ENCODE measurements at regions not wholly inside any gene's neighbourhood (a gene's known extent, or its start where the extent isn't known, plus 50 kb on each side); places are given as distances from the start of the nearest gene placed in this dataset.

- no peaks in the 10 kb centered on the region for H3K27me3 Mint-ChIP-seq (ENCODE audit: unreplicated experiment)
- H3K4me1 Mint-ChIP-seq (ENCODE audit: unreplicated experiment) = peaks cover 15% of the 10 kb centered on the region
Observed at GRCh38 chr2:217437290-217437870, 565.4 kb downstream of the TNS1 start.

GRCh38 chr2:217436386-217436785 is 566.4 kb downstream of the TNS1 start:
- Mint-ChIP-seq H3K36me3 (ENCODE audit: low read depth, unreplicated experiment) (peaks cover 3% of the 10 kb centered on the region), H3K4me3 (ENCODE audit: unreplicated experiment) (no peak overlapping the region), H3K27me3 (ENCODE audit: unreplicated experiment) (no peaks in the 10 kb centered on the region), H3K4me1 (ENCODE audit: unreplicated experiment) (peaks cover 21% of the 10 kb centered on the region), H3K9me3 (ENCODE audit: unreplicated experiment) (no peaks in the 10 kb centered on the region), H3K27ac (ENCODE audit: unreplicated experiment) (no peak overlapping the region)
- TF ChIP-seq, protein P1, sequence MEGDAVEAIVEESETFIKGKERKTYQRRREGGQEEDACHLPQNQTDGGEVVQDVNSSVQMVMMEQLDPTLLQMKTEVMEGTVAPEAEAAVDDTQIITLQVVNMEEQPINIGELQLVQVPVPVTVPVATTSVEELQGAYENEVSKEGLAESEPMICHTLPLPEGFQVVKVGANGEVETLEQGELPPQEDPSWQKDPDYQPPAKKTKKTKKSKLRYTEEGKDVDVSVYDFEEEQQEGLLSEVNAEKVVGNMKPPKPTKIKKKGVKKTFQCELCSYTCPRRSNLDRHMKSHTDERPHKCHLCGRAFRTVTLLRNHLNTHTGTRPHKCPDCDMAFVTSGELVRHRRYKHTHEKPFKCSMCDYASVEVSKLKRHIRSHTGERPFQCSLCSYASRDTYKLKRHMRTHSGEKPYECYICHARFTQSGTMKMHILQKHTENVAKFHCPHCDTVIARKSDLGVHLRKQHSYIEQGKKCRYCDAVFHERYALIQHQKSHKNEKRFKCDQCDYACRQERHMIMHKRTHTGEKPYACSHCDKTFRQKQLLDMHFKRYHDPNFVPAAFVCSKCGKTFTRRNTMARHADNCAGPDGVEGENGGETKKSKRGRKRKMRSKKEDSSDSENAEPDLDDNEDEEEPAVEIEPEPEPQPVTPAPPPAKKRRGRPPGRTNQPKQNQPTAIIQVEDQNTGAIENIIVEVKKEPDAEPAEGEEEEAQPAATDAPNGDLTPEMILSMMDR (IDR thresholded peaks at IDR 0.05; ENCODE audit: unreplicated experiment) = no peak
- DNase-seq (ENCODE audit: low spot score) = no peak

More at GRCh38 chr2:217437290-217437870, 565.4 kb downstream of the TNS1 start:
- Mint-ChIP-seq H3K4me3 (ENCODE audit: unreplicated experiment) (no peak overlapping the region), H3K36me3 (ENCODE audit: low read depth, unreplicated experiment) (no peaks in the 10 kb centered on the region), H3K9me3 (ENCODE audit: unreplicated experiment) (no peaks in the 10 kb centered on the region), H3K27ac (ENCODE audit: unreplicated experiment) (no peak overlapping the region)
- TF ChIP-seq, protein P1 (IDR thresholded peaks at IDR 0.05; ENCODE audit: unreplicated experiment) = no peak
- DNase-seq (ENCODE audit: low spot score) = no peak

DNA sequence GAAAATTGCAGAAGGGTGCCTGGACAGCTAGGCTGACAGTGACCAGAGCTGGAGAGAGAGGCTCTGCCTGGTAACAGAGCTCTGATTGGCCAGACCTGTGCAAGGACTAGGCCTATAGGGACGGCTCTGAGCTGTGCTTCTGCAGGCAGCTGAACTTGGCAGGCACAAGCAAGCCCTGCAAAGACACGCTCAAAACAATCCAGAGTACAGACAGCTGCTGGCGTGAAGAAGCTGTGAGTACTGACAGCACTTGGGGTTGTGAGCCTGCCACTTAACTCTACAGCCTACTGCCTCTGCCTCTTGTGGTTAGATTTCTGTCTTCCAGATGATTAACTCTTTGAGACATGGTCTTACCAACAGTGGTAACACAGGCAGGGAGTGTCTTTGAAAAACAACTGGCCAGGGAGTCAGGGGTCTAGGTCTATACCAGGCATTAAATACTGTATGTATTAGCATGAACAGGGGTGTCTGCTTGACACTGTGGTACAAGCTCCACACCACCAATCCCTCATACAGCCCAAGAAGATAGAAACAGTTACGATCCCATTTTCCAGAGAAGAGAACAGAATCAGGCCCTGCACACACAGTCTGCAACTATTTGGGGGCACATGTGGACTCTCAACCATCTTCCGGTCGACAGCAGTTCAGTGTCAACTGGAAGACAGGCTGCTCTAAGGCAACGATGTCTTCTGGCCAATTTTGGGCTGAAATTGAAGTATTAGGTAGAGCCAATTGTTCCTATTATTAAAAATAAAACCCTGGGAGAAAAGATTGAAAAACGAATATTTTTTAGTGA is 568.4 kb downstream of the TNS1 start:
- H3K4me3 Mint-ChIP-seq (ENCODE audit: unreplicated experiment) = no peak overlapping the region
- H3K9me3 Mint-ChIP-seq (ENCODE audit: unreplicated experiment) = no peaks in the 10 kb centered on the region
- no peak overlapping the region for H3K27ac Mint-ChIP-seq (ENCODE audit: unreplicated experiment)
- TF ChIP-seq, protein P1 (IDR thresholded peaks at IDR 0.05; ENCODE audit: unreplicated experiment) = no peak
- no peaks in the 10 kb centered on the region for H3K27me3 Mint-ChIP-seq (ENCODE audit: unreplicated experiment)
- H3K4me1 Mint-ChIP-seq (ENCODE audit: unreplicated experiment) = peaks cover 24% of the 10 kb centered on the region
- H3K36me3 Mint-ChIP-seq (ENCODE audit: low read depth, unreplicated experiment) = peaks cover 3% of the 10 kb centered on the region
- DNase-seq (ENCODE audit: low spot score) = peak; percentile 72

- H3K36me3 Mint-ChIP-seq (ENCODE audit: low read depth, unreplicated experiment) = peaks cover 3% of the 10 kb centered on the region
- H3K27ac Mint-ChIP-seq (ENCODE audit: unreplicated experiment) = no peak overlapping the region
- no peak for DNase-seq (ENCODE audit: low spot score)
- peaks cover 24% of the 10 kb centered on the region for H3K4me1 Mint-ChIP-seq (ENCODE audit: unreplicated experiment)
- no peaks in the 10 kb centered on the region for H3K27me3 Mint-ChIP-seq (ENCODE audit: unreplicated experiment)
- no peaks in the 10 kb centered on the region for H3K9me3 Mint-ChIP-seq (ENCODE audit: unreplicated experiment)
- TF ChIP-seq, protein P1 (IDR thresholded peaks at IDR 0.05; ENCODE audit: unreplicated experiment) = no peak
- no peak overlapping the region for H3K4me3 Mint-ChIP-seq (ENCODE audit: unreplicated experiment)
Observed at GRCh38 chr2:217433522-217433921, 569.3 kb downstream of the TNS1 start.
